GM21390 (cell line): ENCODE measurements at regions not wholly inside any gene's neighbourhood (a gene's known extent, or its start where the extent isn't known, plus 50 kb on each side); places are given as distances from the start of the nearest gene placed in this dataset.

ENCODE experiments used
- ATAC-seq: cut with Tn5 transposase; IDR thresholded peaks from one replicate; pipeline ENCODE4 v1.9.1; 2021; ENCODE audit not compliant: unreplicated experiment

DNA sequence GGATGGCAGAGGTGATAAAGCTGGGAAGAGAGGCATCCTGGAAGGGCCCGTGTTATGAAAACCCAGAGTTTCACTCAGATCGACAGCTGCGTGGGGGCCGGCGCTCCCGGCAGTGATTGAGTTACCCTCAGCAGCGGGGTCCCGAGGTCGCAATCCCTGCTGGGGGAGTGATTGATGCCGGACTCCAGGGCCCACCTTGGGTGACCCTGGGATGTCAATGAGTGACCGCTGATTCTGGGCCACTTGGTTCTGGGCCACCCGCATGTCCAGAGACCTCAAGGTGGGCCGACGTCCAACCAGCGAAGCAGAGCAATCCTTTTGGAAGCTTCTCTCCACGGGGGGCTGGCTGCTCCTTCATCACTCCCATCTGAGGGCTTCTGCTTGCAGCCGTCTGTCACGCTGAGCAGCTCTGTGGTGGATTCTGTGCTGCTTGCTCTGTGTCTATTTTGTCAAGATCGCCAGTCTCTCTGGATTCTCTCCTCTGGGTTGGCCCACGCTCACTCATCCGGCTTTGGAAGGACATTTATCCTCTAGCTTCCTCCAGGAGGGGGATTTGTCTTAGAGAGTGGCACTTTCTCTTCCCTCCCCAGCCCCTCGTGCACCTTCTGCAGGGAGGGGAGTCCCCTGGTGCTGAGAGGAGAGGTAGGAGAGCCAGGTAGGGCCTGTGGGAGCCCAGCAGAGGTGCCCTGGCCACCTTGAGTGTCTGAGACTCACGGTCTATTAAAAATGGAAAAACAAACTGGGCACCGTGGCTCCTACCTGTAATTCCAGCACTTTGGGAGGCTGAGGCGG, 110.9 kb upstream of the C1orf174 start:
- ATAC-seq, result no peak

DNA sequence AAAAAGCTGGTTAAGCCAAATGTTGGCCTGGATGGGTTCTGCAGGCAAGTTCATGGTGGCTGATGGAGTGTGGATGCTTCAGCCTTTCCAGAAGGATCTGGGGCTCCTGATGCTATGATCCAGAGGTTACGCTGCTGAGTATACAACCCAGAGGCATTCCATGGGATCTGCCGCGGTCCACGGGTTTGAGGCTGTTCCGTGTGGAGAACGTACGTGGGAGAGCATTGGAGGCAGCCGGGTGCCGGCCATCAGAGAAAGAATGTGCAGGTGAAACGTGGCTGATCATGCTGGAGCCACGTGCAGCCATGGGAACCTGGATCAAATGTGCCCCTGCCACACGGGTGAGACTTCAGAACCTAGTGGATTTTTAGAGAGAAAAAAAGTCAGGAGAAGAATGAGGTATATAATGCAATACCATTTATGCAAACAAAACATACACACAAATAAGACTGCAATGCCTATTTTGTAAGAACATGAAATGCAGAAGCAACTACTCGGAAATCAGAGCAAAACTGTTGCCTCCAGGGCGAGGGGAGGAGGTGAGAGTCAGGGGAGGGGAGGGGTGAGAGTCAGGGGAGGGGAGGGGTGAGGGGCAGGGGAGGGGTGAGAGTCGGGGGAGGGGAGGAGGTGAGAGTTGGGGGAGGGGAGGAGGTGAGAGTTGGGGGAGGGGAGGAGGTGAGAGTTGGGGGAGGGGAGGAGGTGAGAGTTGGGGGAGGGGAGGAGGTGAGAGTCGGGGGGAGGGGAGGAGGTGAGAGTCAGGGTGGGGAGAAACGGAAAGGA, 116.5 kb upstream of the C1orf174 start:
- ATAC-seq, result no peak

DNA sequence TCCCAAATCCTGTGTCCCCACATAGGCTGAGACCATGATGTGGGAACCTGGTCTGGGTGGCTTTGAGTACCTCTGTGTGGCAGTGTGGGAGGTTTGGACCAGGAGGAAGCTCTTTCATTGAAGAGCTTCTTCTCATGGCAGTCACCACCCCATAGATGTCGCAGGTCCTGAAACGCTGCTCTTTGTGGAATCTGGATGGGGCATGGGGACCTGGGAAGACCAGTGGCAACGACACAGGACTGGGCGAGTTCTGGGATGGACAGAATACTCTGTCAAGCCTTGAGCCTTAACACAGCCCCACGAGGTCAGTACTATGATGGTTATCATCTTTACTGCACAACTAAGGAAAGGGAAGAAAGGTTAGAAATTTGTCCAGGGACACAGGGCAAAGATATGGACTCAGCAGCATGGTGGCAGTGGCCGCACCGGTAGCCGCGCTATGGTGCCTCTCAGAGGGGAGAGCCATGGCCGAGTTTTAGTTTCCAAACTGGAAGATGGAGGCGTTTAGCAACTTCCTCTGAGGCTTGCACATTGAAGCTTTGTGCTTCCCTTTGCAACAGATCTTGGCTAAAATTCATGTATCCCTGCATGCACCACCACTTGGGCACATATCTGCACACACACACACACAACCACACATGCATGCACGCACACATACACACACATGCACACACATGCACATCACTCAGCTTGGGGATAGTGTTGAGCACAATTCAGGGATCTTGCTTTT, 117.7 kb upstream of the C1orf174 start:
- no peak for ATAC-seq

DNA sequence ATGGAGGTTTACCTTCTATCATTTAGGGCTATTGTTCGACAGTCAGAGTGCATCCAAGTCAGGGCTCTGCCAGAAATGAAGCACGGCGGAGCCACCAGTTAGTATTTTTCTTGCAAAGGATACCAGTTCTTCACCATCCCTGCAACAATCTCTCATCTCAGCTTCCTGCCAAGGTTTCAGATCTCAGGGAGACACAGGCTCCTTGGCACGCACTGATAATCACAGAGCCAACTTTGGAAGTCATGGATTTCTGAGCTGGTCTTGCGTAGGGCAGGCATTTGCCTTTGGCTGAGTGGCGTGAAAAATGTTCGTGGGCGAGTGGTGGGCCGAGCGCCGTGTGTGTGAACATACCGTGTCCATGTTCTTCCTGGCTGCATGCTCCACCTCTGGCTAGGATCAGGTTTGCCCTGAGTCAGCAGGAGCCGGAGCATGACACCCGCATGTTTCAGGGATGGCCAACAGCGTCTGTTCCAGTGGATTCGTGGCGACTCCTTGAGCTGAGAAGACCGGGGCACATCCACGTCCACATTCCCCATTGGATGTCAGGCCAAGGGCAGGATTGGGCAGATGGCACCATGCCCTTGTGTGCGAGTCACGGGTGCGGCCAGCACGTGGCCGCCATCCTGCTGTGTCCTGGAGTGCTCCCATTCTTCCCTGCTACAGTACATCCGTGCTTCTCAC, 118.5 kb upstream of the C1orf174 start:
- no peak for ATAC-seq

DNA sequence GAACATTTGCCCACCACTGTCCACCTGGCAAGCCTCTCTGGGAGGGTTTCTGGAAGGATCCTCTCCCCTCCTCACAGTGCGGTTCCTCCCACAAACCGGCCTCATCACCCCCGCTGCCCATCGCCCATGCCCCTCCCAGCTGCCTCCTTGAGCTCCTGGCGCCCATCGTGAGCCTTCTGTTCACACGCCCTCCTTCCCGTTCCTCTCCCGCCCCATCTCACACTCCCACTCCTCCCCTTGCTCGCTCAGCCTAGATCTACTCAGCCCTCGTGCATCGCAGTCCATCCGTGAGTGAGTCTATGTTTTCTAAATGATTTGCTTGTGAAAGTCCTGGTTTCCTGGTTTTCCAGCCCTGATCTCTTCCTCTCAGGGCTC, 119.1 kb upstream of the C1orf174 start:
- ATAC-seq, result no peak

DNA sequence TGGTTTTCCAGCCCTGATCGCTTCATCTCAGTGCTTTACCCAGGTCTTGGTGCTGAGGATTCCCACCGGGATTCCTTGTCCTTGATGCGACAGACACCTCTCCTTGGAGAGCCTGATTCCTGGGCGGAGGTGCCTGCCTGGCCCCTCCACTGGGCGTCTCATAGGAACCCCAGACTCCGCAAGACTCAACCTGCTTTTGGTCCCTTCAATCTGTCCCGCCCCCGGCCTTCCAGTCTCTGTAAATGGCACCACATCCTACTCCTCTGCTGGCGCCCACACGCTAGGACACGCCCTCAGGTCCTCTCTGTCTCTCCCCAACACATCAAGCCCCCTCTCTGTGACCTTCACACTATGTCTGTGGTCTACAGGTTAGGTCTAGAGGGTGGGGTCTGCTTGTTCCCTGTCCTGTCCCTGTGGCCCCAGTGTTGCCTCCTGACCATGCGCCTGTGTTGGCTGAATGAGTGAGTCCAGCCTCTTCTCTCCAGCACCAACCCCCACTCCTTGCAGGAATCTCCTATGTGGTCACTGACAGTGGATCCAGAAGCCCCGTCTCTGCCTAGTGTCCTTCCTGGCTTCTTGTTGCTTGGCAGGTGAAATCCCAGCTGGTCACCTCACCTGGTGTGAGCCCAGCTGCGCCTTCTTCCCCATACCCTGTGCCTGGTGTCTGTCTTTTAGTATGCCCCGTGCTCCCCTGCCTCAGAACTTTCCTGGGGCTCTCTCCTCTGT, 119.7 kb upstream of the C1orf174 start:
- ATAC-seq, result no peak

DNA sequence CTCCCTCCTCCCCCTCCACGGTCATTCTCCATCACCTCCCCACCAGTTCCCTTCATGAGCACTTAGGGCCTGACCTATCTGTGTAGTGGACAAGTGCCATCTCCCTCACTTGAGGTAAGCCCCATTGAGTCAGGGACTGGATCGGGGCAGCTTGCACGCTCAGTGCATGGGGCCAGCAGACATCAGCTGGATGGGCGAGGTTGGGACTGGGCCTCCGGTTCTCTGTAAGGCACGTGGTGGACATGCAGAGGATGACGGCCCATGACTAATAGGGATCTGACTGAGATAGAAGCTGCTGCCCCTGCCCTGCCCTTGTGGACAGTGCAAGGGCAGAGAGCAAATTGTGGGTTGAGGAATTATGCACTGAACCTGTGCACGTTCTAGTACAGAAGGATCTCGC, 120.4 kb upstream of the C1orf174 start:
- ATAC-seq, result no peak

DNA sequence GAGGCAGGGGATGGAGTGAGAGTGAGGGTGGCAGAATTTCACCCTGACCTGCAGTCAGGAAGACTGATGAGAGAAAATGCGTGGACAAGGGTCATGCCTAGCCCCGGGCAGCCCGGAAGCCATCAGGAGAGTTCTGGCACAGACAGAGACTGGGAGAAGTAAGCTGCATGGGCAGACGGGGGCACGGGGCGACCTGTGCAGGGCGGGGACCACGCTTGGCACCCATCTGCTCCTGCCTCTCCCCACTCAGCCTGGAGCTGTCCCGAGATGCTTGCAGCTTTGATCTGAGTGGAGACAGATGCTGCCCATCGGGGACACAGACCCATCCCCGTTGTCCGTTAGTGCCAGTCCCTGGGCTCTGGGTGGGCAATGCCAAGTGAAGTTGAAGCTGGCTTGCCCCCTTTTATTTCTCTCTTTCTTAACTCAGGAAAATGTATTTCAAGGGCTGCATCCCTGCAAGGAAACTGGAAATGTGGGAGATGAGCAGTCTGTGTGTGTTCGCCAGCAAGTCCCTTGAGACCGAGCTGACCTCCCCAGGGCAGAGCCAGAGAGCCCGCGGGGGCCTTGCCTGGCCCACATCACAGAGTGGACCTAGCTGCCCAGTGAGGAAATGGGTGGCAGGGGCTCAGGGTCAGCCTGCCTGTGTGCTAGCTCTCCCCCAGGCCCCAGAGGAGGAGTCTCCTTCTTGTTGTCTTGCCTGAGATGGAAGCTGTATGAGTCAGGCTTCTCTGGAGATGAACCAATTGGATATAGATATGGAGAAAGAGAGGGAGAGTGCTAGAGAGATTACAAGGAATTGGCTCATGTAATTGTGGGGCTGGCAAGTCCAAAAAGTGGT, 121.3 kb upstream of the C1orf174 start:
- no peak for ATAC-seq

DNA sequence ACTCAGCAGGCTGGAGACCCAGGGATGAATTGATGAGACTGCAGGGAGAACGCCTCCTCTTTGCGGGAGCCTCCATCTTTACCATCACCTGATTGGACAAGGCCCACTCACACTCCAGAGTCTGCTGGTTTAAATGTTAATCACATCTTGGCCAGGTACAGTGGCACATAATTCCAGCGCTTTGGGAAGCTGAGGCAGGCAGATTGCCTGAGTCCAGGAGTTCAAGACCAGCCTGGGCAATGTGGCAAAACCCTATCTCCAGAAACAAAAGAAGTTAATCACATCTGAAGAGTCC, 121.8 kb upstream of the C1orf174 start:
- no peak for ATAC-seq

DNA sequence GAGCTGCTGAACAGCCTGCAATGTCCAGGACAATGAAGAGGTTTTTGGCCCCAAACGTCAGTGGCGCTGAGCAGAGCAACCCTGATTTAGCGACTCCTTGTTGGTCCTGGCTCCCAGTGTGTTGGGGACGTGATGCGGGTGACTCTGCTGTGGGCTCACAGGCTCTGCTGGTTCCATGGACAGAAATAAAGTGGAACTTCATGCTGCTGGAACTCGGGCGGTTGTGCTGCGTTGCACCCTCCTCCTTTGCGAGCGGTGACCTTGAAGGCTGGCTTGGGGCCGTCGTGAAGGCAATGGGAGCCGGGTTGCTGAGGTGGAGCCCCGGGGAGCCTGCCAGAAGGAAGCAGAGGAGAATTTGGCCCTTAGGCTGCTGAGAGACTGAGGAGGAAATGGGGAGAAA, 122.6 kb upstream of the C1orf174 start:
- ATAC-seq, result no peak

DNA sequence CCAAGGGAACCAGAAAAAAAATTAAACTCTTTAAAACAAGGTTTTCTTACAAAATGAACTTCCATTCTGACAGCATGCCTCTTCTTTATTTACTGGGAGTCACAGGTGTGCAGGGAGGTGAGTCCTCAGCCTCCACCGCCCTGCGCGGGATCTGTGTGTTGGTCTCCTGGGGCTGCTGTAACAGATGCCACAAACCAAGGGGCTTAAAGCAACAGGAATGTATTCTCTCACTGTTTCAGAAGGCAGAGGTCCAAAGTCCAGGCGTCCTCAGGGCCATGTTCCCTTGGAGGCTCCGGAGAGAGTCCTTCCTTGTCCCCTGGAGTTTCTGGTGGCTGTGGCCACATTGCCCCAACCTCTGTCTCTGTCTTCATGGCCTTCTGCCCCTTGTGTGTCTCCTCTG, 123.6 kb upstream of the C1orf174 start:
- no peak for ATAC-seq

DNA sequence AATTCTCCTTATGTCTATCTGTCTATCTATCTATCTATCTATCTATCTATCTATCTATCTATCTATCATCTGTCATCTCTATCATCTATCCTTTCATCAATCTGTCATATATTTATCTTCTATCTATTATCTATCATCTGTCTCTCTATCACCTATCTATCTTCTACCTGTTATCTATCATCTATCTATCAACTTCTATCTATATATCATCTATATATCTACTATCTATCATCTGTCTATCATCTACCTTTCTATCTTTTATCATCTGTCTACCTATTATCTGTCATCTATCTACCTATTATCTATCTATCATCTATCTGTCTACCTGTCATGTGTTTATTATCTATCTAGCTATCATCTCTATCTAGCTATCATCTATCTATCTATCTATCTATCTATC, 124.7 kb upstream of the C1orf174 start:
- no peak for ATAC-seq

DNA sequence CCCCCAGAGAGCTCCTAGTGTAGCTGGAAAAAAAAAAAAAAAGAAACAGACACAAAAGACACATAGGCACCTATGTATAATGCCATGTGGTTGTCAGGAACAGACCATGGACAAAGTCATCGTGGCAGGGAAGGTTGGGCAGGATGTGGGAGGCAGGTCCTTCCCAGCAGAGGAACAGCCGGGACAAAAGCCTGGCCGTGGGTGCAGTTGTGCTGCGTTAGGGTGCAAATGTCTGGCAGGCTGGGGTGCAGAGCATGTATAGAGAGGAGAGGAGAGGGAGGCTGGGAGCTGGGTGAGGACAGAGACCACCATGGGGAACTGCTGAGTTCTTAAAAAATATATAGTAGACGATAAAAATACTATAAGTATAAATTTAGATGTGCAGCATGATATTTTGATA, 125.7 kb upstream of the C1orf174 start:
- ATAC-seq, result no peak

DNA sequence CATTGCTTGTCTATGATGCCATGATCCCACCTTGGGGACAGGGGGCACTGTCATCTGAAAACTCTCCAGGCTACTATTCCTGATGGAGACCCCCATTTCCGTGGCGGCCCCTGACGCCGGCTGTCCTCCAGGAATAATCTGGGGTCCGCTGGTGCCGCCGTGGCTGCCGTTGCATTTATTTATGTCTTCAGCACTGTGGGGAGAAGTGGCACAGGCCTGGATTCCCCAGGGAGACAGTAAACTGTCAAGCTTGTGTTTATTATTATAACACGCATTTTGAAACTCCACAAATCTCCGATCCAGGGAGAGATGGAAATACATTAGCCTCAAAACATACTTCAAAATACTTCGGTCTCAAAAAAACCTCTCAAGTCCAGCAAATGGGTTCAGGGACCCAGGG, 126.9 kb upstream of the C1orf174 start:
- ATAC-seq, result no peak

DNA sequence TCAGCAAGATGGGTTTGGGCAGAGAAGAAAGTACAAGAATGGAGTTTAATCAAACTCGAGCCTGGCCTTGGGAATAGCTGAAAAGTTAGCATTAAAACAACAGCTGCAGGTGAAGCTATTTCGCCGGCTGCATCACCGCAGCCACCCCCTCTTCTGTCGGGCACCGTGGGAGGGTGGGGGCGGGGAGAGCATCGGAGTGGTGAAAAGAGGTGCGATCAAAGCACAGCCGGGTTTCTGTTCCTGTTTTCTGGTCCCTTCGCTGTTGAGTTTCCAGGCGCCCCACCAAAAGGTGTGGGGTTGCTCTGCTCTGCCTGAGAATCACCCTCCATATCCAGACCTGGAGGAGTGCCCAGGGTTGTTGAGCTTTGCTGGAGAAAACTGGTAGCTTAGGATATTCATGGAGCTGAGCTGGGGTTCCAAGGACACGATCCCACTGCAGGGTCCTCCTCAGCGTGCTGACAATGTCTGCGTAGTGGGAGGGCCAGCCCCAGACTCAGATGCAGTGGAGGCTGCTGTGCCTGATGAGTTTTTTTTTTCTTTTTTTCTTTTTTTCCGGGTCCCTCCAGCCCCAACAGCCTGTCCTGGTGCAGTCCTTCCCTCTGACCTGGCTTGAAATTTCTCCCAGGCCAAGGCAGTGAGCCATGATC, 127.5 kb upstream of the C1orf174 start:
- peak; percentile 95 for ATAC-seq

DNA sequence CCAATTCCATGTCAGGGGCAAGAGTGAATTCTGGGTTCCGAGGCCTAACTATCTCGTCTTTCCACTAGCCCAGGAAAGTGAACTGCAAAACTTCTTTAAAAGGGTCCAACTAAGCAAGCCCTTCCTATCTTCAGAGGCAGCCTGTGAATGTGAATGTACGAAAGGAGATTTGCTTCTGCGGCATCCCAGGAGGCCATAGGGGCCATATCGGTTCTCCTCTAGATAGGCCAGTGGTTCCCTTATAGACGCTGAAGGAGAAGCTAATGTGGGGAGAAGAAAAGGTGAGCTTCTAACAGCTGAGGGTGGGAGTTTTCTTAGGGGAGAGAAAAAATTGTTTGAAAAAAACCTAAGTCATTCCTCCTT, 128.0 kb upstream of the C1orf174 start:
- ATAC-seq, result no peak

DNA sequence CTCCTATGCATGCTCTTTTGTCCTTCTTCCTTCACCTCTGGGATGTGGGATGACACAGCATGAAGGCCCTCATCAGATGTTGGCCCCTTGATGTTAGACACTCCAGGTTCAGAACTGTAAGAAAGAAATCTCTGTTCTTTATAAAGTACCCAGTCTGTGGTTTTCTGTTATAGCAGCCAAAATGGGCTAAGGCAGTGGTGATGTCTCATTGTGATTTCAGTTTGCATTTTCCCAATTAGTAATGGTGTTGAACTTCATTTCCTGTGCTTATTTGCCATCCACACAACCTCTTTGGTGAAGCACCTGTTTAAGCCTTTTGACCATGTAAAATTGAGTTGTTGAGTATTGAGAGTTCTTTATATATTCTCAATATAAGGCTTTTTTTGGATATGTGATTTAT, 129.3 kb upstream of the C1orf174 start:
- no peak for ATAC-seq

DNA sequence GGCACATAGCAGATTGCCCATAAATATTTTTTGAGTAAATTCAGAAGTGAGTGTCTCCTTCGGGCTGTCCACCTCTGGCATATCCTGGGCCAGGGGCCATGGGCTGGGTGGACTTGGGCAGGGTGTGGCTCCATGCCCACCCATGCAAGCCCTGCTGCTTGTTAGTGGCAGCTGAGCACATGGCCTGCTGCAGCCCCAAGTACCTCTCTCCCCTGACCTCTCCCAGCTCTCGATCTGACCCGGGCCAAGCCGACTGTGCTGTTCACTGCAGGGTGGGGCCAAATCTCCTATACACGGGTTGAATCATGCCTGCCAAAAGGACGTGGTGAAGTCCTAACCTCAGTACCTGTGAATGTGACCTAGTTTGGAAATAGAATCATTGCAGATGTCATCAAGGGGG, 132.5 kb upstream of the C1orf174 start:
- ATAC-seq, result no peak

DNA sequence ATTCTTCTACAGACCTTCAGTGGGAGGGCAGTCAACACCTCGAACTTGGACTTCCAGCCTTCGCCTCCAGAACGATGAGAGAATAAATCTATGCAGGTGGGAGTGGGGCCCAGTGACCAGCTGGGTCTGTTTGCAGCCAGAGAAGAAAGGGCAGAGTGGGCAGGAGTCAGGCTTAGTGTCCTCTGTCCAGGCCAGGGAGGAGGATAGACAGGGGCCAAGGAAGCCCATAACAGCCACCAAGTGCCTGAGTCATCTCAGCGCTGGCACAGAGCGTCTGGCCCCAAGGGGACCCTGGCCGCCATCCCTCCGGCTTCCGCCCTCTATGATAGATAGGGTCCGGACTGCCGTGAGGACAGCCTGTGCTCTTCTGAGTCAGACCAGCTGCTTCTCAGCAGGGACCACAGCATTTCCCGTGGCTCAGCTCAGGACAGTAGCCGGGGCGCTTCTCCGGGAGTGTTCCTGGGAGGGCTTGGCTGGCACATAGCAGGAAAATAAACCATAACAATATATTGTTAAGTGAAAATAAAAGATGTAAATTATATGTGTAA, 133.1 kb upstream of the C1orf174 start:
- no peak for ATAC-seq
